ENCODE measurements at regions not wholly inside any gene's neighbourhood (a gene's known extent, or its start where the extent isn't known, plus 50 kb on each side); places are given as distances from the start of the nearest gene placed in this dataset.

- intact Hi-C loops (cut with micrococcal nuclease) = no loop called here
- no peak for DNase-seq
Observed at GRCh38 chr13:88051746-88052482, 380.7 kb downstream of the SLITRK5 start.

GRCh38 chr13:88063741-88064140 lies 392.6 kb downstream of the SLITRK5 start:
- ATAC-seq (no peak), DNase-seq (no peak)
- intact Hi-C loops (cut with micrococcal nuclease) = no loop called here

More at GRCh38 chr13:88051746-88052482, 380.7 kb downstream of the SLITRK5 start:
- no peak for ATAC-seq

GRCh38 chr13:88066847-88067246 lies 395.7 kb downstream of the SLITRK5 start:
- ATAC-seq = no peak
- DNase-seq = no peak
- intact Hi-C loops (cut with micrococcal nuclease) = no loop called here

GRCh38 chr13:88068316-88068715 lies 397.1 kb downstream of the SLITRK5 start:
- ATAC-seq (no peak), DNase-seq (no peak)
- intact Hi-C loops (cut with micrococcal nuclease) = no loop called here

GRCh38 chr13:88068975-88069374 lies 397.8 kb downstream of the SLITRK5 start:
- ATAC-seq (no peak), DNase-seq (no peak)
- intact Hi-C loops (cut with micrococcal nuclease) = no loop called here

- no peak for ATAC-seq
- DNase-seq = no peak
- intact Hi-C loops (cut with micrococcal nuclease) = no loop called here
Observed at GRCh38 chr13:88071371-88071770, 400.2 kb downstream of the SLITRK5 start.

GRCh38 chr13:88074794-88075510 lies 403.8 kb downstream of the SLITRK5 start:
- no peak for ATAC-seq
- intact Hi-C loops (cut with micrococcal nuclease) = no loop called here
- DNase-seq = no peak

- intact Hi-C loops (cut with micrococcal nuclease) = no loop called here
- ATAC-seq (no peak), DNase-seq (no peak)
Observed at GRCh38 chr13:88085036-88085435, 413.9 kb downstream of the SLITRK5 start.

GRCh38 chr13:88086577-88086976 lies 415.4 kb downstream of the SLITRK5 start:
- ATAC-seq = no peak
- intact Hi-C loops (cut with micrococcal nuclease) = no loop called here
- no peak for DNase-seq

GRCh38 chr13:88097541-88097940 lies 426.4 kb downstream of the SLITRK5 start:
- ATAC-seq (no peak), DNase-seq (no peak)
- intact Hi-C loops (cut with micrococcal nuclease) = no loop called here

GRCh38 chr13:88103824-88104223 lies 432.7 kb downstream of the SLITRK5 start:
- intact Hi-C loops (cut with micrococcal nuclease) = no loop called here
- ATAC-seq (no peak), DNase-seq (no peak)

- intact Hi-C loops (cut with micrococcal nuclease) = no loop called here
- DNase-seq (no peak), ATAC-seq (no peak)
Observed at GRCh38 chr13:88104576-88104975, 433.4 kb downstream of the SLITRK5 start.

- ATAC-seq (no peak), DNase-seq (no peak)
- intact Hi-C loops (cut with micrococcal nuclease) = no loop called here
Observed at GRCh38 chr13:88107570-88107969, 436.4 kb downstream of the SLITRK5 start.

GRCh38 chr13:88112526-88112925 lies 441.4 kb downstream of the SLITRK5 start:
- intact Hi-C loops (cut with micrococcal nuclease) = no loop called here
- ATAC-seq (no peak), DNase-seq (no peak)

GRCh38 chr13:88115976-88116375 lies 444.8 kb downstream of the SLITRK5 start:
- ATAC-seq (no peak), DNase-seq (no peak)
- intact Hi-C loops (cut with micrococcal nuclease) = no loop called here

- ATAC-seq = no peak
- intact Hi-C loops (cut with micrococcal nuclease) = no loop called here
- no peak for DNase-seq
Observed at GRCh38 chr13:88118952-88119351, 447.8 kb downstream of the SLITRK5 start.

GRCh38 chr13:88124142-88124541 lies 453.0 kb downstream of the SLITRK5 start:
- ATAC-seq = no peak
- intact Hi-C loops (cut with micrococcal nuclease) = no loop called here
- DNase-seq = no peak

GRCh38 chr13:88125055-88125454 lies 453.9 kb downstream of the SLITRK5 start:
- ATAC-seq (no peak), DNase-seq (no peak)
- intact Hi-C loops (cut with micrococcal nuclease) = no loop called here

- intact Hi-C loops (cut with micrococcal nuclease) = no loop called here
- ATAC-seq = no peak
- no peak for DNase-seq
Observed at GRCh38 chr13:88136098-88136790, 465.1 kb downstream of the SLITRK5 start.

- DNase-seq = no peak
- ATAC-seq = no peak
- intact Hi-C loops (cut with micrococcal nuclease) = no loop called here
Observed at GRCh38 chr13:88142653-88143052, 471.5 kb downstream of the SLITRK5 start.
